HEK293T (cell line): ENCODE measurements at regions not wholly inside any gene's neighbourhood (a gene's known extent, or its start where the extent isn't known, plus 50 kb on each side); places are given as distances from the start of the nearest gene placed in this dataset.

Source experiments
- ARNT ChIP-seq: fragments of 450-650 bp; IDR thresholded peaks from 2 replicates; pipeline ENCODE4 v1.6.1; 2017; ENCODE audit warnings: mild to moderate bottlenecking
- BHLHE40 ChIP-seq: fragments of 450-650 bp; IDR thresholded peaks from 2 replicates; pipeline ENCODE4 v1.6.1; 2016; ENCODE audit warnings: mild to moderate bottlenecking, moderate library complexity, borderline replicate concordance
- CTBP1 ChIP-seq: fragments of 450-650 bp; IDR thresholded peaks from 2 replicates; pipeline ENCODE4 v1.6.1; 2016; ENCODE audit warnings: borderline replicate concordance
- ELF4 ChIP-seq: fragments of 450-650 bp; IDR thresholded peaks from 2 replicates; pipeline ENCODE4 v1.6.1; 2017; ENCODE audit warnings: antibody characterized with exemption
- FOXA1 ChIP-seq: fragments of 450-650 bp; IDR thresholded peaks from 2 replicates; pipeline ENCODE4 v1.6.1; 2016; ENCODE audit warnings: mild to moderate bottlenecking
- FOXM1 ChIP-seq: fragments of 450-650 bp; IDR thresholded peaks from 2 replicates; pipeline ENCODE4 v1.6.1; 2017; ENCODE audit warnings: mild to moderate bottlenecking, borderline replicate concordance
- L3MBTL2 ChIP-seq: fragments of 450-650 bp; conservative IDR thresholded peaks from 2 replicates; pipeline ENCODE4 v1.6.1; 2016; ENCODE audit warnings: mild to moderate bottlenecking
- LEF1 ChIP-seq: fragments of 450-650 bp; IDR thresholded peaks from 2 replicates; pipeline ENCODE4 v1.6.1; 2017; ENCODE audit warnings: mild to moderate bottlenecking, borderline replicate concordance
- SP1 ChIP-seq: fragments of 450-650 bp; IDR thresholded peaks from 2 replicates; pipeline ENCODE4 v1.6.1; 2017
- SUZ12 ChIP-seq: fragments of 450-650 bp; IDR thresholded peaks from 2 replicates; pipeline ENCODE4 v1.6.1; 2016; ENCODE audit warnings: mild to moderate bottlenecking
- TF ChIP-seq, protein P1 (sequence below): fragments of 450-650 bp; IDR thresholded peaks from 2 replicates; pipeline ENCODE4 v1.6.1; 2016

DNA sequence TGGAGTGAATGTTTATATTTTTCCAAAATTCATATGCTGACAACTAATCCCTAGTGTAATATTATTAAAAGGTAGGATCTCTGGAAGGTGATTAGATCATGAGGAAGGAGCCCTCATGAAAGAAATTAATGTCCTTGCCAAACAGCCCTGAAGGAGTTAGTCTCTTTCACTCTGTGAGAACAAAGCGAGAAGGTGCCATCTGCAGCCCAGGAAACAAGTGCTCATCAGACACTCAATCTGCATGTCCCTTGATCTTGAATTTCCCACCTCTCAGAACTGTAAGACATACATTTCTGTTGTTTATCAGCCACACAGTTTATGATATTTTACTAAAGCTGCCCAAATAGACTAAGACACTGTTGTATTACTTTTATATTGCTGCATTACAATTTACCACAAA, 1283.4 kb downstream of the PCDH7 start:
- TF ChIP-seq FOXM1 (no peak), BHLHE40 (no peak), ELF4 (no peak), ARNT (no peak), FOXA1 (no peak), SP1 (no peak), L3MBTL2 (no peak), LEF1 (no peak), SUZ12 (no peak), CTBP1 (no peak)
- TF ChIP-seq, protein P1, sequence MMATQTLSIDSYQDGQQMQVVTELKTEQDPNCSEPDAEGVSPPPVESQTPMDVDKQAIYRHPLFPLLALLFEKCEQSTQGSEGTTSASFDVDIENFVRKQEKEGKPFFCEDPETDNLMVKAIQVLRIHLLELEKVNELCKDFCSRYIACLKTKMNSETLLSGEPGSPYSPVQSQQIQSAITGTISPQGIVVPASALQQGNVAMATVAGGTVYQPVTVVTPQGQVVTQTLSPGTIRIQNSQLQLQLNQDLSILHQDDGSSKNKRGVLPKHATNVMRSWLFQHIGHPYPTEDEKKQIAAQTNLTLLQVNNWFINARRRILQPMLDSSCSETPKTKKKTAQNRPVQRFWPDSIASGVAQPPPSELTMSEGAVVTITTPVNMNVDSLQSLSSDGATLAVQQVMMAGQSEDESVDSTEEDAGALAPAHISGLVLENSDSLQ = no peak
